Ovary (tissue), 7 donors: ENCODE measurements at regions not wholly inside any gene's neighbourhood (a gene's known extent, or its start where the extent isn't known, plus 50 kb on each side); places are given as distances from the start of the nearest gene placed in this dataset.

ENCODE experiments used
- DNase-seq, 5 donors: peaks; one replicate each; pipeline ENCODE4 v3.0.0-alpha.2; 2019 to 2020
- H3K27ac ChIP-seq, 2 donors: fragments of 200-600 bp; one replicate each; pipeline versions ENCODE4 v1.5.1 to v1.8.0; 2019 to 2022
- H3K27me3 ChIP-seq: fragments of 200-600 bp; one replicate; pipeline ENCODE4 v1.8.0; 2022
- H3K36me3 ChIP-seq: fragments of 200-600 bp; sonication (generic); one replicate; pipeline ENCODE4 v1.5.1; 2019
- H3K4me1 ChIP-seq: one replicate; pipeline ENCODE4 v1.8.1; 2013; ENCODE audit warnings: mild to moderate bottlenecking, moderate library complexity; ENCODE audit not compliant: insufficient read depth
- H3K4me3 ChIP-seq: fragments of 200-600 bp; sonication (generic); one replicate; pipeline ENCODE4 v1.5.1; 2017
- H3K9me3 ChIP-seq, 2 donors: fragments of 200-600 bp in 1 of 2; sonication (generic) in 1 of 2; one replicate each; pipeline versions ENCODE4 v1.5.1 to v1.8.1; 2013 to 2019; ENCODE audit warnings: mild to moderate bottlenecking in 1 of 2, moderate library complexity in 1 of 2
- EP300 ChIP-seq: sonication (generic); formaldehyde crosslinking; IDR thresholded peaks from one replicate; pipeline ENCODE4 v1.6.1; 2017; ENCODE audit warnings: antibody characterized with exemption
- POLR2A ChIP-seq: fragments of 450-650 bp; IDR thresholded peaks from one replicate; pipeline ENCODE4 v1.6.1; 2017; ENCODE audit warnings: antibody characterized with exemption, mild to moderate bottlenecking, moderate library complexity
- WGBS, 3 donors: extraction: QIAGEN DNeasy Blood & Tissue Kit in 1 of 3; methylation state at CpG; one replicate each; pipeline versions ENCODE4 v1.1.5 to v1.1.7; 2013 to 2017; 5-methylcytosine and 5-hydroxymethylcytosine counted together
- intact Hi-C, 4 donors: fragments of 100-400 bp; cut with DNase I; formaldehyde crosslinking; loops; one replicate each; pipeline versions ENCODE4 v1.11.0 to v1.15.1; 2022 to 2023
- TF ChIP-seq, protein P1 (sequence below), 3 donors: fragments of 450-650 bp in 2 of 3; fragments of 200-600 bp in 1 of 3; IDR thresholded peaks; one replicate each; pipeline versions ENCODE4 v1.5.1 to v1.8.0; 2016 to 2022; ENCODE audit warnings: antibody characterized with exemption in 3 of 3, mild to moderate bottlenecking in 1 of 3
- donor health status: DM: no; HTN: no; CAD: no; lungs with moderate emphysema.
- donor health status: DM: no; HTN: no; CAD: no.
- donor health status: Bipolar disorder and iron deficiency.
- donor health status: DM: no; HTN: no; CAD: no.
- donor health status: DM: yes; HTN: yes; CAD: no.

DNA sequence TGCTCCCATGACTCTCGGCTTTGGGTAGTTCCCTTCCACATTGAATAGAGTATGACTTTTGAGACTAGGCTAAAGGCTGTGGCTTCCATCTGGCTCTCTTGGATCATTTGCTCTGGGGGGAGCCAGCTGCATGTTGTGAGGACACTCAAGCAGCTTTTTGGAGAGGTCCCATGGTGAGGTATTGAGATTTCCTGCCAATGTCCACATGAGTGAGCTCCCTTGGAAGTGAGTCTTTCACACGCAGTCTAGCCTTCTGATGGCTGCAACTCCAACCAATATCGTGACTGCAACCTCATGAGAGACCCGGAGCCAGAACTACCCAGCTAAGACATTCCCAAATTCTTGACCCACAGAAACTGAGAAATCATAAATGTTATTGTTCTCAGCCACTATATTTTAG is 127.7 kb upstream of the KAZN start:
- Histone ChIP-seq H3K27ac (no peak overlapping the region), H3K4me1 (no peaks in the 10 kb centered on the region), H3K27me3 (no peaks in the 10 kb centered on the region), H3K9me3 (no peaks in the 10 kb centered on the region), H3K36me3 (no peaks in the 10 kb centered on the region), H3K4me3 (no peak overlapping the region)
- no peak for TF ChIP-seq EP300
- no peak for TF ChIP-seq POLR2A
- TF ChIP-seq, protein P1, sequence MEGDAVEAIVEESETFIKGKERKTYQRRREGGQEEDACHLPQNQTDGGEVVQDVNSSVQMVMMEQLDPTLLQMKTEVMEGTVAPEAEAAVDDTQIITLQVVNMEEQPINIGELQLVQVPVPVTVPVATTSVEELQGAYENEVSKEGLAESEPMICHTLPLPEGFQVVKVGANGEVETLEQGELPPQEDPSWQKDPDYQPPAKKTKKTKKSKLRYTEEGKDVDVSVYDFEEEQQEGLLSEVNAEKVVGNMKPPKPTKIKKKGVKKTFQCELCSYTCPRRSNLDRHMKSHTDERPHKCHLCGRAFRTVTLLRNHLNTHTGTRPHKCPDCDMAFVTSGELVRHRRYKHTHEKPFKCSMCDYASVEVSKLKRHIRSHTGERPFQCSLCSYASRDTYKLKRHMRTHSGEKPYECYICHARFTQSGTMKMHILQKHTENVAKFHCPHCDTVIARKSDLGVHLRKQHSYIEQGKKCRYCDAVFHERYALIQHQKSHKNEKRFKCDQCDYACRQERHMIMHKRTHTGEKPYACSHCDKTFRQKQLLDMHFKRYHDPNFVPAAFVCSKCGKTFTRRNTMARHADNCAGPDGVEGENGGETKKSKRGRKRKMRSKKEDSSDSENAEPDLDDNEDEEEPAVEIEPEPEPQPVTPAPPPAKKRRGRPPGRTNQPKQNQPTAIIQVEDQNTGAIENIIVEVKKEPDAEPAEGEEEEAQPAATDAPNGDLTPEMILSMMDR (IDR thresholded peaks at IDR 0.05): no peak
- intact Hi-C loops: no loop called here
- no peak for DNase-seq
- 93 to 97% (median 96%) methylated on average over 4 of the region's 4 CpGs for WGBS, 3 donors

DNA sequence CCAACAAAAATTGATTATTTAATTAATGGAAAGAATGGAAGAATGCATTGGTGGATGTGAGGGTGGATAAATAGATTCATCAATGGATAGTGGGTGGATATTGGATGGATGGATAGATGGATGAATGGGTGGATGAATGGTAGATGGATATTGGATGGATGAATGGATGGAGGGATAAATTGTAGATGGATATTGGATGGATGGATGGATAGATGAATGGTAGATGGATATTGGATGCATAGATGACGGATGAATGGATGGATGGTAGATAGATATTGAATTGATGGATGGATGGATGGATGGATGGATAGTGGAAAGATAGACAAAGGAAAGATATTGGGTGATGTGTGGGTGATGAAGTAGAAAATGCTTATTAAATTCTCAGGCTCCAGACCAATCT is 123.6 kb upstream of the KAZN start:
- Histone ChIP-seq H3K36me3 (no peaks in the 10 kb centered on the region), H3K27me3 (no peaks in the 10 kb centered on the region), H3K4me3 (no peak overlapping the region), H3K9me3 (no peaks in the 10 kb centered on the region), H3K27ac (no peak overlapping the region), H3K4me1 (no peaks in the 10 kb centered on the region)
- intact Hi-C loops: no loop called here
- DNase-seq: no peak
- TF ChIP-seq POLR2A (no peak), EP300 (no peak)
- TF ChIP-seq, protein P1 (IDR thresholded peaks at IDR 0.05): no peak
- 97 to 100% (median 98%) methylated on average over 1 of the region's 1 CpG for WGBS, 3 donors

DNA sequence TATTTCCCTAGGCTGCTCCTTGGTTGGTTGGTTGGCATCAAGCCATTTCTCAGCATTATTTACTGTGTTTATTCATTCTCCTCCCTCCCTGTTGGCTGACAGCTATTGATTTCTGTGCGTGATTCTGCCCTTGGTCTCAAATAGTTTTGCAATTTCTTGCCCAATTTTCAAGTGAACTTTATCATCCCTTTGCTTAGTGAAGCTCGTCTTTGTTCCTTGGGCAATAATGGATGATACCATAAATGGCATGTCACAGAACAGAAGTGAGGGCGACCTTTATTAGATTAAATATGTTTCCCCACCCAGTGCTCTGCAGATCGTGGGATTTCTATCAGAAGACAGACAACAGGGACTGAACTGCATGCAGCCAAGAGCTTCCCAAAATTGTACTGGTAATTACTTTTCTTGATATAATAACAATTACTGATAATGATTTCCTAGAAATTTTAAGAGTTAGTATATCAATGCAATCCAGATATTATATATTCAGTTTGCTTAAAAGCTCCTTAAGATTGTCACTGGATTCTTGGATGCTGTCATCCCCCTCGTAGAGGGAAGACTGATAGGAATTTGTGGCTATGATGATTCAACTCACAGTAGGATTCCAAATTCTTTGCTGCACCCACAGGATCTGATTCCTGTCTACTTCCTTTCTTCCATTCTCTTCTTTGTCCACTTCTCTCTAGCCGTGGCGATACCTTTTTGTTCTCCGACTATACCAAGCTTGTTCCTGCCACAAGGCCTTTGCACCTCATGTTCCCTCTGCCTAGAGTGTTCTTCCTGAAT is 122.1 kb upstream of the KAZN start:
- no peaks in the 10 kb centered on the region for H3K27me3 ChIP-seq
- H3K36me3 ChIP-seq: no peaks in the 10 kb centered on the region
- H3K27ac ChIP-seq: no peak overlapping the region
- H3K9me3 ChIP-seq: no peaks in the 10 kb centered on the region
- intact Hi-C loops: no loop called here
- no peak overlapping the region for H3K4me3 ChIP-seq
- DNase-seq: no peak
- H3K4me1 ChIP-seq: no peaks in the 10 kb centered on the region
- TF ChIP-seq EP300 (no peak), POLR2A (no peak)
- TF ChIP-seq, protein P1 (IDR thresholded peaks at IDR 0.05): no peak
- 73 to 77% (median 74%) methylated on average over 8 of the region's 8 CpGs for WGBS, 3 donors

DNA sequence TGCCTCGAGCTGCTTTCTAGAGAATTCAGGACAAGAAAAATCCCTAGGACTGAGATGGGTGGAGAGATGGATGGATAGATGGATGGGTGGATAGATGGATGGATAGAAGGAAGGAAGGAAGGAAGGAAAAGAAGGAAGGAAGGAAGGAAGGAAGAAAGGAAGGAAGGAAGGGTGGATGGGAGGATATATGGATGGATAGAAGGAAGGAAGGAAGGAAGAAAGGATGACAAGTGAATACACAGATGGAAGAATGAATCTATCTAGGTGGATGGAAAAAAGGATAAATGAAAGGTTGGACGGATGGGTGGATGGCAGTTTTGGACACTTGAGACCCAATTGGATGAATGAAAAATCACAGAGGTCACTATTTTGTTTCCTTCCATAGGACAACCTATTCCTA is 120.4 kb upstream of the KAZN start:
- Histone ChIP-seq H3K27me3 (no peaks in the 10 kb centered on the region), H3K9me3 (no peaks in the 10 kb centered on the region), H3K4me3 (no peak overlapping the region), H3K4me1 (no peaks in the 10 kb centered on the region), H3K27ac (no peak overlapping the region), H3K36me3 (no peaks in the 10 kb centered on the region)
- intact Hi-C loops: no loop called here
- no peak for DNase-seq
- TF ChIP-seq, protein P1 (IDR thresholded peaks at IDR 0.05): no peak
- TF ChIP-seq POLR2A: no peak
- no peak for TF ChIP-seq EP300
- 84 to 90% (median 85%) methylated on average over 2 of the region's 2 CpGs for WGBS, 3 donors
